AG04450 (cell line): ENCODE measurements at regions not wholly inside any gene's neighbourhood (a gene's known extent, or its start where the extent isn't known, plus 50 kb on each side); places are given as distances from the start of the nearest gene placed in this dataset.

Experiments
- CTCF ChIA-PET: fragments of 300-600, 350-600 bp; formaldehyde crosslinking; extraction: SDS; loops from one replicate; lab custom pipeline; 2022; ENCODE audit warnings: antibody characterized with exemption, inconsistent platforms; lab: Charles Lee
- POLR2A ChIA-PET: fragments of 350-600 bp; formaldehyde crosslinking; extraction: SDS; loops from one replicate; lab custom pipeline; 2021; ENCODE audit warnings: antibody characterized with exemption, inconsistent platforms; lab: Yijun Ruan, JAX
- DNase-seq: peaks from one replicate; pipeline ENCODE4 v3.0.0-alpha.2; 2011; ENCODE audit warnings: low read depth, low spot score
- H3K27ac ChIP-seq: one replicate; pipeline ENCODE4 v1.5.1; 2012; ENCODE audit warnings: low read depth, low read length, control low read depth
- H3K27me3 ChIP-seq: one replicate; pipeline ENCODE4 v1.6.0; 2012; ENCODE audit warnings: low read length; ENCODE audit not compliant: control insufficient read depth, insufficient read depth
- H3K4me3 ChIP-seq: 2 replicates; pipeline ENCODE4 v1.5.1; 2011; ENCODE audit warnings: mild to moderate bottlenecking, low read depth, low read length, control low read depth
- H3K9me3 ChIP-seq: 2 replicates; pipeline ENCODE4 v1.5.1; 2012; ENCODE audit warnings: low read length; ENCODE audit not compliant: control insufficient read depth, insufficient read depth
- TF ChIP-seq, protein P1 (sequence below): IDR thresholded peaks from 2 replicates; pipeline ENCODE4 v1.5.1; 2011; ENCODE audit warnings: low read depth, low read length, control low read depth, inconsistent platforms

DNA sequence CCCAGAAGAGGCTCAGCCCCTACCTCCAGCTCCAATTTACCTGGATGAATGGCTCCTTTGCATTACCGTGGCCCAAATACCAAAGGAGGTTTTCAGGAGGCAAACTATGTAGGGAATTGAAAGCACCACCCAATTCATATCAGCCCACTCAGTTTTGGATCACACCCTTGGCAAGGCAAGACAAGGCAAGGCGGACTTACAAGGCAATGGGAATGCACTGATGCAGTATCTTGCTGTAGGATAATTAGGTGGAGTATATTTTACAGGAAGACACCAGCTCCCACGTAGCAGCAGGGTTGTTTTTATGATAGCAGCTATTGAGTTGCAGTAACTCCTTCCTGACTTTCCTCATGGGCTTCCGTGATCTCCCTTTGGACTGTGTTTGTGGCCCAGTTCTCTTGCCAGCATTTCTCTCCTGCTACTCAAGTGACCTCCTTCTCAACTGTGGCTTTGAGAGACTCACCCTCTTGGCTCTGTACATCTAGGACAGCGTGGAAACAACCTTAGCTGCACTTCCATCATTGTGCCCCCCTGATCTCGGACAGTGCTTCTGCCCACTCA lies 935.9 kb downstream of the EFNB2 start:
- no peak overlapping the region for H3K4me3 ChIP-seq
- CTCF ChIA-PET = no interaction called here
- no peaks in the 10 kb centered on the region for H3K27me3 ChIP-seq
- DNase-seq = no peak
- POLR2A ChIA-PET = no interaction called here
- no peak overlapping the region for H3K27ac ChIP-seq
- no peaks in the 10 kb centered on the region for H3K9me3 ChIP-seq
- TF ChIP-seq, protein P1, sequence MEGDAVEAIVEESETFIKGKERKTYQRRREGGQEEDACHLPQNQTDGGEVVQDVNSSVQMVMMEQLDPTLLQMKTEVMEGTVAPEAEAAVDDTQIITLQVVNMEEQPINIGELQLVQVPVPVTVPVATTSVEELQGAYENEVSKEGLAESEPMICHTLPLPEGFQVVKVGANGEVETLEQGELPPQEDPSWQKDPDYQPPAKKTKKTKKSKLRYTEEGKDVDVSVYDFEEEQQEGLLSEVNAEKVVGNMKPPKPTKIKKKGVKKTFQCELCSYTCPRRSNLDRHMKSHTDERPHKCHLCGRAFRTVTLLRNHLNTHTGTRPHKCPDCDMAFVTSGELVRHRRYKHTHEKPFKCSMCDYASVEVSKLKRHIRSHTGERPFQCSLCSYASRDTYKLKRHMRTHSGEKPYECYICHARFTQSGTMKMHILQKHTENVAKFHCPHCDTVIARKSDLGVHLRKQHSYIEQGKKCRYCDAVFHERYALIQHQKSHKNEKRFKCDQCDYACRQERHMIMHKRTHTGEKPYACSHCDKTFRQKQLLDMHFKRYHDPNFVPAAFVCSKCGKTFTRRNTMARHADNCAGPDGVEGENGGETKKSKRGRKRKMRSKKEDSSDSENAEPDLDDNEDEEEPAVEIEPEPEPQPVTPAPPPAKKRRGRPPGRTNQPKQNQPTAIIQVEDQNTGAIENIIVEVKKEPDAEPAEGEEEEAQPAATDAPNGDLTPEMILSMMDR = no peak

DNA sequence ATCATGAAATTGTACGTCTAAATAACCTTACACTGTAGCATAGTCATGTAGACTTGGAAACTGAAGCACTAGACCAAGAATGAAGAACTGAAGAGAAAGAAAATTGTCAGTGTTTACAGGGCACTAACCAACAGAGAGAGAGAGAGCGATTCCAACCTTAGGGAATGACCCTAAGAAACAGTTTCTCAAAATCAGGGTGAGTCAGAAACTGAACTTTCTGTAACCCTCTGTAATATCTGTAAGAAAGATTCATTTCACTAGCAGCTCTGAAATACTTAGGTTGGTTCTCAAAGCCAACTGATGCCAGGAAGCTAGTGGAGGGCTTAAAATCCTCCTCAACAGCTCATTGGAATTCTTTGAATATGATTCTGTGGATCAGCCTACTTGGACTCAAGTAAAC lies 936.9 kb downstream of the EFNB2 start:
- CTCF ChIA-PET = no interaction called here

GRCh38 chr13:105597573-105597972 lies 937.9 kb downstream of the EFNB2 start:
- H3K4me3 ChIP-seq = no peak overlapping the region
- ChIA-PET CTCF (no interaction called here), POLR2A (no interaction called here)
- no peak overlapping the region for H3K27ac ChIP-seq
- no peak for DNase-seq
- H3K27me3 ChIP-seq = no peaks in the 10 kb centered on the region
- TF ChIP-seq, protein P1 = no peak
- no peaks in the 10 kb centered on the region for H3K9me3 ChIP-seq

More for the DNA sequence above, 936.9 kb downstream of the EFNB2 start:
- H3K9me3 ChIP-seq = no peaks in the 10 kb centered on the region
- H3K4me3 ChIP-seq = no peak overlapping the region
- no peak overlapping the region for H3K27ac ChIP-seq
- TF ChIP-seq, protein P1 = no peak
- no peaks in the 10 kb centered on the region for H3K27me3 ChIP-seq
- POLR2A ChIA-PET = no interaction called here
- no peak for DNase-seq

GRCh38 chr13:105595471-105595870 lies 940.0 kb downstream of the EFNB2 start:
- no peaks in the 10 kb centered on the region for H3K27me3 ChIP-seq
- TF ChIP-seq, protein P1 = no peak
- H3K4me3 ChIP-seq = no peak overlapping the region
- ChIA-PET POLR2A (no interaction called here), CTCF (interaction anchor here (0.6 kb wide), 1 partner anchor 9 kb away, joined by 3 read pairs; no protein-coding TSS in a partner anchor)
- no peak overlapping the region for H3K27ac ChIP-seq
- H3K9me3 ChIP-seq = no peaks in the 10 kb centered on the region
- DNase-seq = no peak

DNA sequence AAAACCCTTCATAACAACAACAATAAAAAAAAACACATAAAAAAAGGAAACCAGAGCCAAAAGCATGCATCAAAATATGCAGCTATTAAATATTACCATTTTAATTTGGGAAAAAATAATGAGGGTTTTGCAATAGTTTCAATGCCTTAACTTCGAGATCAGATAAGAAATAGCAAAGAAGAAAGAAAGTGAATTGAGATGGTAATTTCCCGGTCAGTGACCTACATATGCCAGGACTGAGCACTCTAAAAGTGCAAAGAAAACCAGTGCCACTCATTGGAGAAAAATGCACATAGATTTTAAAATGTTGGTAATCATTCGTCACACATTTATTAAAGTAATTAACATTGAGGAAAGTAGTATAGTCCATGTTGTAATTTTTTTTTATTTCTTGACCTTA lies 944.2 kb downstream of the EFNB2 start:
- POLR2A ChIA-PET = no interaction called here

More for the DNA sequence above, 944.2 kb downstream of the EFNB2 start:
- Histone ChIP-seq H3K4me3 (no peak overlapping the region), H3K27ac (no peak overlapping the region), H3K27me3 (no peaks in the 10 kb centered on the region), H3K9me3 (no peaks in the 10 kb centered on the region)
- CTCF ChIA-PET = no interaction called here
- DNase-seq = no peak
- TF ChIP-seq, protein P1 = no peak
